GM06990 (cell line): ENCODE measurements at regions not wholly inside any gene's neighbourhood (a gene's known extent, or its start where the extent isn't known, plus 50 kb on each side); places are given as distances from the start of the nearest gene placed in this dataset.

Source experiments
- DNase-seq: peaks from one replicate; pipeline ENCODE4 v3.0.0-alpha.2; 2011; ENCODE audit not compliant: insufficient read length; ENCODE audit errors: extremely low read depth
- H3K27me3 ChIP-seq: replicated peaks from 2 replicates; pipeline ENCODE4 v1.6.0; 2011; ENCODE audit warnings: low read length; ENCODE audit not compliant: control insufficient read depth, insufficient read depth
- H3K36me3 ChIP-seq: 2 replicates; pipeline ENCODE4 v1.5.1; 2011; ENCODE audit warnings: low read length; ENCODE audit not compliant: control insufficient read depth, insufficient read depth
- H3K4me3 ChIP-seq: replicated peaks from 2 replicates; pipeline ENCODE4 v1.5.1; 2011; ENCODE audit warnings: low read depth, mild to moderate bottlenecking, control low read depth, low read length
- CTCF ChIP-seq: IDR thresholded peaks from 2 replicates; pipeline ENCODE4 v1.5.1; 2011; ENCODE audit warnings: low read length, control low read depth, mild to moderate bottlenecking, inconsistent platforms; ENCODE audit not compliant: insufficient read depth, poor library complexity, severe bottlenecking

GRCh38 chr16:6132121-6132520, 1034.5 kb upstream of the EEF2KMT start:
- H3K36me3 ChIP-seq: no peaks in the 10 kb centered on the region
- H3K4me3 ChIP-seq: no peak overlapping the region
- no peak for DNase-seq
- TF ChIP-seq CTCF: no peak
- H3K27me3 ChIP-seq: no peaks in the 10 kb centered on the region

GRCh38 chr16:6131526-6132050, 1034.0 kb upstream of the EEF2KMT start:
- TF ChIP-seq CTCF: no peak
- Histone ChIP-seq H3K36me3 (no peaks in the 10 kb centered on the region), H3K4me3 (no peak overlapping the region), H3K27me3 (no peaks in the 10 kb centered on the region)
- no peak for DNase-seq

- Histone ChIP-seq H3K27me3 (no peaks in the 10 kb centered on the region), H3K36me3 (no peaks in the 10 kb centered on the region), H3K4me3 (no peak overlapping the region)
- DNase-seq: no peak
- no peak for TF ChIP-seq CTCF
Measured at GRCh38 chr16:6125483-6126259, 1028.1 kb upstream of the EEF2KMT start.

- no peak for TF ChIP-seq CTCF
- no peak for DNase-seq
- Histone ChIP-seq H3K4me3 (no peak overlapping the region), H3K36me3 (no peaks in the 10 kb centered on the region), H3K27me3 (no peaks in the 10 kb centered on the region)
Measured at GRCh38 chr16:6124136-6124535, 1026.5 kb upstream of the EEF2KMT start.

DNA sequence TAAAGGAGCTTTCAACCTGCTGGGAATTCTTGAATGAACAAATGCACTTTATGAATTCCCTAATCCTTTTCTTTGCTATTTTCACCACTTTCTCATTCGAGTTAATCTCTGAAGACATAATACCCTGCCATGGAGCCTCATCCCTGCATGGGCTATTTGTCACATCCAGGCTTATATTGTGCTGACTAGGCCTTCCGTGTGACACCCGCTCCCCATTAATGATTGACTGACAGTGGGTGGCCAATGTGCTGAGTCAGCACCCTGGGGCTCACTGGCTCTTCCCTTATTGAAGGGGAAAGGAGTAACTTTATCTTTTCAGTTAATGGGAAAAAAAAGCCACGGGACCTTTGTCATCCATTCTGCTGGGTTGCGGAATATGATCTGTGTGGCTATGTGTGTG, 1024.8 kb upstream of the EEF2KMT start:
- Histone ChIP-seq H3K4me3 (no peak overlapping the region), H3K27me3 (no peaks in the 10 kb centered on the region), H3K36me3 (no peaks in the 10 kb centered on the region)
- no peak for DNase-seq
- TF ChIP-seq CTCF: no peak
